ENCODE measurements at regions not wholly inside any gene's neighbourhood (a gene's known extent, or its start where the extent isn't known, plus 50 kb on each side); places are given as distances from the start of the nearest gene placed in this dataset.

GRCh38 chr13:39886336-39886735 lies 230.9 kb downstream of the COG6 start:
- no peaks in the 10 kb centered on the region for H3K27me3 Mint-ChIP-seq (ENCODE audit: unreplicated experiment)
- no peak overlapping the region for H3K27ac Mint-ChIP-seq (ENCODE audit: unreplicated experiment)
- TF ChIP-seq CTCF (IDR thresholded peaks at IDR 0.05; ENCODE audit: partially characterized antibody, unreplicated experiment): no peak
- no peak for DNase-seq
- H3K4me1 Mint-ChIP-seq (ENCODE audit: low read depth, unreplicated experiment): no peaks in the 10 kb centered on the region
- H3K9me3 Mint-ChIP-seq (ENCODE audit: unreplicated experiment): peaks cover 8% of the 10 kb centered on the region
- H3K36me3 Mint-ChIP-seq (ENCODE audit: unreplicated experiment): peaks cover 20% of the 10 kb centered on the region
- H3K4me3 Mint-ChIP-seq (ENCODE audit: unreplicated experiment): no peak overlapping the region

GRCh38 chr13:39887387-39887786 lies 231.9 kb downstream of the COG6 start:
- no peak for DNase-seq
- Mint-ChIP-seq H3K27ac (ENCODE audit: unreplicated experiment) (no peak overlapping the region), H3K9me3 (ENCODE audit: unreplicated experiment) (peaks cover 8% of the 10 kb centered on the region), H3K36me3 (ENCODE audit: unreplicated experiment) (peaks cover 14% of the 10 kb centered on the region), H3K4me1 (ENCODE audit: low read depth, unreplicated experiment) (no peaks in the 10 kb centered on the region), H3K27me3 (ENCODE audit: unreplicated experiment) (no peaks in the 10 kb centered on the region), H3K4me3 (ENCODE audit: unreplicated experiment) (no peak overlapping the region)
- TF ChIP-seq CTCF (IDR thresholded peaks at IDR 0.05; ENCODE audit: partially characterized antibody, unreplicated experiment): no peak

GRCh38 chr13:39888865-39889810 lies 233.7 kb downstream of the COG6 start:
- no peak for TF ChIP-seq CTCF (IDR thresholded peaks at IDR 0.05; ENCODE audit: partially characterized antibody, unreplicated experiment)
- no peak overlapping the region for H3K4me3 Mint-ChIP-seq (ENCODE audit: unreplicated experiment)
- H3K4me1 Mint-ChIP-seq (ENCODE audit: low read depth, unreplicated experiment): no peaks in the 10 kb centered on the region
- peaks cover 4% of the 10 kb centered on the region for H3K36me3 Mint-ChIP-seq (ENCODE audit: unreplicated experiment)
- peaks cover 2% of the 10 kb centered on the region for H3K9me3 Mint-ChIP-seq (ENCODE audit: unreplicated experiment)
- no peak for DNase-seq
- H3K27me3 Mint-ChIP-seq (ENCODE audit: unreplicated experiment): no peaks in the 10 kb centered on the region
- H3K27ac Mint-ChIP-seq (ENCODE audit: unreplicated experiment): no peak overlapping the region

GRCh38 chr13:39890537-39890936 lies 235.1 kb downstream of the COG6 start:
- Mint-ChIP-seq H3K4me3 (ENCODE audit: unreplicated experiment) (no peak overlapping the region), H3K36me3 (ENCODE audit: unreplicated experiment) (no peaks in the 10 kb centered on the region), H3K9me3 (ENCODE audit: unreplicated experiment) (no peaks in the 10 kb centered on the region), H3K27ac (ENCODE audit: unreplicated experiment) (no peak overlapping the region), H3K4me1 (ENCODE audit: low read depth, unreplicated experiment) (no peaks in the 10 kb centered on the region), H3K27me3 (ENCODE audit: unreplicated experiment) (no peaks in the 10 kb centered on the region)
- DNase-seq: no peak
- no peak for TF ChIP-seq CTCF (IDR thresholded peaks at IDR 0.05; ENCODE audit: partially characterized antibody, unreplicated experiment)

Data from glutamatergic neuron (in vitro differentiated cells).